GM18909 (cell line): ENCODE measurements at regions not wholly inside any gene's neighbourhood (a gene's known extent, or its start where the extent isn't known, plus 50 kb on each side); places are given as distances from the start of the nearest gene placed in this dataset.
"Not testable (repeated sequence)": the region's sequence is repeated elsewhere in the genome, so short reads cannot be mapped to it uniquely, and the experiment has no call there.

Experiments used
- ATAC-seq: cut with Tn5 transposase; IDR thresholded peaks from one replicate; pipeline ENCODE4 v1.9.1; 2021; ENCODE audit warnings: mild to moderate bottlenecking; ENCODE audit not compliant: unreplicated experiment, poor library complexity

GRCh38 chr5:72656331-72656730, 149.1 kb upstream of the ZNF366 start:
- no peak for ATAC-seq

GRCh38 chr5:72654231-72654630, 147.0 kb upstream of the ZNF366 start:
- no peak for ATAC-seq

GRCh38 chr5:72653586-72653985, 146.4 kb upstream of the ZNF366 start:
- no peak for ATAC-seq

GRCh38 chr5:72651779-72652178, 144.6 kb upstream of the ZNF366 start:
- ATAC-seq: no peak

GRCh38 chr5:72651109-72651508, 143.9 kb upstream of the ZNF366 start:
- no peak for ATAC-seq

GRCh38 chr5:72649449-72649848, 142.2 kb upstream of the ZNF366 start:
- no peak for ATAC-seq

GRCh38 chr5:72648480-72648879, 141.3 kb upstream of the ZNF366 start:
- no peak for ATAC-seq

- ATAC-seq: no peak
Observed at GRCh38 chr5:72647806-72648205, 140.6 kb upstream of the ZNF366 start.

- no peak for ATAC-seq
Observed at GRCh38 chr5:72646246-72646866, 139.1 kb upstream of the ZNF366 start.

GRCh38 chr5:72645064-72645846, 138.0 kb upstream of the ZNF366 start:
- ATAC-seq: no peak

GRCh38 chr5:72644296-72644695, 137.1 kb upstream of the ZNF366 start:
- ATAC-seq: no peak

GRCh38 chr5:72641164-72641563, 134.0 kb upstream of the ZNF366 start:
- no peak for ATAC-seq

- no peak for ATAC-seq
Observed at GRCh38 chr5:72637058-72637457, 129.8 kb upstream of the ZNF366 start.

GRCh38 chr5:72636565-72636964, 129.4 kb upstream of the ZNF366 start:
- not testable (repeated sequence) for ATAC-seq

- no peak for ATAC-seq
Observed at GRCh38 chr5:72634444-72634843, 127.2 kb upstream of the ZNF366 start.

- ATAC-seq: no peak
Observed at GRCh38 chr5:72633649-72634048, 126.4 kb upstream of the ZNF366 start.

- ATAC-seq: no peak
Observed at GRCh38 chr5:72633041-72633445, 125.8 kb upstream of the ZNF366 start.

- no peak for ATAC-seq
Observed at GRCh38 chr5:72630721-72631120, 123.5 kb upstream of the ZNF366 start.

- ATAC-seq: no peak
Observed at GRCh38 chr5:72630081-72630480, 122.9 kb upstream of the ZNF366 start.

GRCh38 chr5:72628771-72629371, 121.7 kb upstream of the ZNF366 start:
- no peak for ATAC-seq

GRCh38 chr5:72625332-72625731, 118.1 kb upstream of the ZNF366 start:
- ATAC-seq: no peak
